K562 (cell line): ENCODE measurements at regions not wholly inside any gene's neighbourhood (a gene's known extent, or its start where the extent isn't known, plus 50 kb on each side); places are given as distances from the start of the nearest gene placed in this dataset.

Experiments
- ADNP ChIP-seq: fragments of 200-800 bp; sonication (Bioruptor generic); IDR thresholded peaks from 2 replicates; pipeline ENCODE4 v1.6.1; 2016; ENCODE audit warnings: missing genetic modification characterization, missing compliant biosample characterization
- BMI1 ChIP-seq: fragments of 150-350 bp; IDR thresholded peaks from 2 replicates; pipeline ENCODE4 v1.6.1; 2014; ENCODE audit warnings: low read length
- FOXP1 ChIP-seq: sonication (generic); formaldehyde crosslinking; IDR thresholded peaks from 2 replicates; pipeline ENCODE4 v1.8.0; 2022; ENCODE audit warnings: mild to moderate bottlenecking, missing genetic modification reagents
- HDAC6 ChIP-seq: IDR thresholded peaks from 2 replicates; pipeline ENCODE4 v1.6.1; 2012; ENCODE audit warnings: low read depth, mild to moderate bottlenecking, control low read depth, inconsistent platforms, low read length, moderate library complexity
- HNRNPK ChIP-seq: fragments of 200-400 bp; formaldehyde crosslinking; IDR thresholded peaks from one replicate; pipeline ENCODE4 v1.6.1; 2018; ENCODE audit warnings: mild to moderate bottlenecking, low read depth, low read length; ENCODE audit not compliant: poor library complexity, severe bottlenecking
- HNRNPLL ChIP-seq: fragments of 200-400 bp; formaldehyde crosslinking; IDR thresholded peaks from 2 replicates; pipeline ENCODE4 v1.6.1; 2017; ENCODE audit warnings: low read length, low read depth, mild to moderate bottlenecking; ENCODE audit not compliant: poor library complexity, severe bottlenecking
- MED1 ChIP-seq: sonication (generic); formaldehyde crosslinking; IDR thresholded peaks from 2 replicates; pipeline ENCODE4 v1.8.1; 2023; ENCODE audit warnings: missing genetic modification reagents, borderline replicate concordance
- NFYB ChIP-seq: IDR thresholded peaks from 2 replicates; pipeline ENCODE4 v1.6.1; 2011; ENCODE audit warnings: mild to moderate bottlenecking, moderate library complexity; ENCODE audit not compliant: insufficient read length; ENCODE audit errors: extremely low read depth
- NR2C1 ChIP-seq, 2 experiments: fragments of 450-650 bp; IDR thresholded peaks; 2 replicates each; pipeline ENCODE4 v1.6.1; 2017; ENCODE audit warnings: mild to moderate bottlenecking in 2 of 2, antibody characterized with exemption in 1 of 2, inconsistent platforms in 1 of 2, missing compliant biosample characterization in 1 of 2, missing genetic modification characterization in 1 of 2
- SIN3A ChIP-seq, 2 experiments: fragments of 150-350 bp in 1 of 2; IDR thresholded peaks; 2 replicates each; pipeline ENCODE4 v1.6.1; 2011 to 2016; ENCODE audit warnings: borderline replicate concordance in 2 of 2, low read depth in 2 of 2, low read length in 2 of 2, mild to moderate bottlenecking in 2 of 2, moderate library complexity in 2 of 2; ENCODE audit not compliant: control insufficient read depth in 1 of 2
- SMARCA5 ChIP-seq: fragments of 450-650 bp; IDR thresholded peaks from 2 replicates; pipeline ENCODE4 v1.6.1; 2016
- TBP ChIP-seq: optimal IDR thresholded peaks from 2 replicates; pipeline ENCODE3; 2011; ENCODE audit warnings: low read depth, low read length, improper control_type of control experiment
- WHSC1 ChIP-seq: IDR thresholded peaks from one replicate; pipeline ENCODE4 v1.6.1; 2012; ENCODE audit warnings: low read length, control low read depth, inconsistent platforms
- ZNF224 ChIP-seq: sonication (generic); formaldehyde crosslinking; IDR thresholded peaks from 2 replicates; pipeline ENCODE4 v1.8.0; 2022; ENCODE audit warnings: mild to moderate bottlenecking, missing genetic modification reagents
- ZNF347 ChIP-seq: fragments of 450-650 bp; formaldehyde crosslinking; IDR thresholded peaks from 2 replicates; pipeline ENCODE4 v1.4.0; 2020; ENCODE audit warnings: low read depth, mild to moderate bottlenecking, moderate library complexity
- TF ChIP-seq, protein P1 (sequence below), 2 experiments: IDR thresholded peaks; 2 replicates each; pipeline ENCODE4 v1.6.1; 2012; ENCODE audit warnings: improper control_type of control experiment in 2 of 2, low read depth in 2 of 2, low read length in 2 of 2, borderline replicate concordance in 1 of 2
- TF ChIP-seq, protein P2 (sequence below): fragments of 450-650 bp; IDR thresholded peaks from 2 replicates; pipeline ENCODE4 v1.6.1; 2016; ENCODE audit warnings: low read depth, mild to moderate bottlenecking, moderate library complexity
- TF ChIP-seq, protein P3 (sequence below): sonication (generic); formaldehyde crosslinking; IDR thresholded peaks from 2 replicates; pipeline ENCODE4 v1.8.0; 2023; ENCODE audit warnings: missing genetic modification reagents, mild to moderate bottlenecking, borderline replicate concordance

DNA sequence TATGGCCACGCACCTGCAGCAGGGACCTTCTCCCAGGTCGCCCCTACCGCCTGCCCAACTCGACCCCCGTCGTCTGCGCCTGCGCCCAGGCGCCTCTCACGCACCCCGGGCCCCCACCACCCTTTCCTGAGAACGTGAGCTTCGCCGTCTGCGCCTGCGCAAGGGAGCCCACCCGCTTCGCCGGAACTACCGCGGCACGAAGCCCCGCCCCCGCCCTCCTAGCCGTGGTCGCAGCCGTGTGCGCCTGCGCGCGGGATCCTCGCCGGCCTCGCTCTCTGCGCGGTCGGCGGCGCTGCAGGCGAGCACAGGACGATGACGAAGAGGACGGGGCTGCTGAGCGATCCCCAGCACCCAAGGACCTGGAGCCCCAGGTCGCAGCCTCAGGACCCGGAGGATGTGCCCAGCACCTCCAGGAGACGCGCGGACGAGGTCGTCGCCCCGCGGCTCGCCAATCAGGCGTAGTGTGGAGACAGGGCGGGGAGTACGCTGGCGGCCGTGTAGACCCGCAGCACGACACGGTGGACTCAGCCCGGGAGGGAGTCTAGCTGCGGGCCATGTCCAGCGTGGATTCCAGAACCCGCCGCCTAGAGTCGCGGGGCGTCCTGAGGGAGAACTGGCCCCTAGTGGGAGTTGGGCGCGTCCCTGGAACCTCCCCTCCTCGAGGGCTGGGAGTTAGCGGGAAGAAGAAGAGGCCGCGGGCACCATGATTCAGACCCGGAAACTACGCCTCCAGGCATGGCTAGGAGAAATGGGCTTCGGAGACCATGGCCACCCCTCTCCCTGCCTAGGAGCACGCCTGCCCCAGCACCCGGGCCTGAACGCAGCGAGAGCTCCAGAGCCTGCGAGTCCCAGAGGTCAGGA, 1120.8 kb upstream of the TMEM132C start (continued):
- TF ChIP-seq BMI1 (no peak), HNRNPK (no peak), NR2C1 (IDR thresholded peaks at IDR 0.05) (no peak), NR2C1 (tag; IDR thresholded peaks at IDR 0.05) (no peak), FOXP1 (CRISPR knock-in tag) (no peak), MED1 (CRISPR knock-in tag) (no peak), ADNP (no peak), ZNF347 (CRISPR knock-in tag) (no peak), WHSC1 (no peak), TBP (peak; percentile 77), SMARCA5 (no peak), NFYB (no peak), HDAC6 (no peak), ZNF224 (CRISPR knock-in tag) (no peak), SIN3A (IDR thresholded peaks at IDR 0.05; ENCODE audit: borderline replicate concordance in 2 of 2, control insufficient read depth in 1 of 2, low read depth in 2 of 2, low read length in 2 of 2) (no peak), HNRNPLL (no peak)
- TF ChIP-seq, protein P1, sequence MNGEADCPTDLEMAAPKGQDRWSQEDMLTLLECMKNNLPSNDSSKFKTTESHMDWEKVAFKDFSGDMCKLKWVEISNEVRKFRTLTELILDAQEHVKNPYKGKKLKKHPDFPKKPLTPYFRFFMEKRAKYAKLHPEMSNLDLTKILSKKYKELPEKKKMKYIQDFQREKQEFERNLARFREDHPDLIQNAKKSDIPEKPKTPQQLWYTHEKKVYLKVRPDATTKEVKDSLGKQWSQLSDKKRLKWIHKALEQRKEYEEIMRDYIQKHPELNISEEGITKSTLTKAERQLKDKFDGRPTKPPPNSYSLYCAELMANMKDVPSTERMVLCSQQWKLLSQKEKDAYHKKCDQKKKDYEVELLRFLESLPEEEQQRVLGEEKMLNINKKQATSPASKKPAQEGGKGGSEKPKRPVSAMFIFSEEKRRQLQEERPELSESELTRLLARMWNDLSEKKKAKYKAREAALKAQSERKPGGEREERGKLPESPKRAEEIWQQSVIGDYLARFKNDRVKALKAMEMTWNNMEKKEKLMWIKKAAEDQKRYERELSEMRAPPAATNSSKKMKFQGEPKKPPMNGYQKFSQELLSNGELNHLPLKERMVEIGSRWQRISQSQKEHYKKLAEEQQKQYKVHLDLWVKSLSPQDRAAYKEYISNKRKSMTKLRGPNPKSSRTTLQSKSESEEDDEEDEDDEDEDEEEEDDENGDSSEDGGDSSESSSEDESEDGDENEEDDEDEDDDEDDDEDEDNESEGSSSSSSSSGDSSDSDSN (IDR thresholded peaks at IDR 0.05; ENCODE audit: borderline replicate concordance in 1 of 2, low read depth in 2 of 2, low read length in 2 of 2), result 0 out of 4 replicates have a peak, but pooled peaks of 1 of the 2 experiments have one; percentile 42
- TF ChIP-seq, protein P2, sequence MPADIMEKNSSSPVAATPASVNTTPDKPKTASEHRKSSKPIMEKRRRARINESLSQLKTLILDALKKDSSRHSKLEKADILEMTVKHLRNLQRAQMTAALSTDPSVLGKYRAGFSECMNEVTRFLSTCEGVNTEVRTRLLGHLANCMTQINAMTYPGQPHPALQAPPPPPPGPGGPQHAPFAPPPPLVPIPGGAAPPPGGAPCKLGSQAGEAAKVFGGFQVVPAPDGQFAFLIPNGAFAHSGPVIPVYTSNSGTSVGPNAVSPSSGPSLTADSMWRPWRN, result no peak
- TF ChIP-seq, protein P3, sequence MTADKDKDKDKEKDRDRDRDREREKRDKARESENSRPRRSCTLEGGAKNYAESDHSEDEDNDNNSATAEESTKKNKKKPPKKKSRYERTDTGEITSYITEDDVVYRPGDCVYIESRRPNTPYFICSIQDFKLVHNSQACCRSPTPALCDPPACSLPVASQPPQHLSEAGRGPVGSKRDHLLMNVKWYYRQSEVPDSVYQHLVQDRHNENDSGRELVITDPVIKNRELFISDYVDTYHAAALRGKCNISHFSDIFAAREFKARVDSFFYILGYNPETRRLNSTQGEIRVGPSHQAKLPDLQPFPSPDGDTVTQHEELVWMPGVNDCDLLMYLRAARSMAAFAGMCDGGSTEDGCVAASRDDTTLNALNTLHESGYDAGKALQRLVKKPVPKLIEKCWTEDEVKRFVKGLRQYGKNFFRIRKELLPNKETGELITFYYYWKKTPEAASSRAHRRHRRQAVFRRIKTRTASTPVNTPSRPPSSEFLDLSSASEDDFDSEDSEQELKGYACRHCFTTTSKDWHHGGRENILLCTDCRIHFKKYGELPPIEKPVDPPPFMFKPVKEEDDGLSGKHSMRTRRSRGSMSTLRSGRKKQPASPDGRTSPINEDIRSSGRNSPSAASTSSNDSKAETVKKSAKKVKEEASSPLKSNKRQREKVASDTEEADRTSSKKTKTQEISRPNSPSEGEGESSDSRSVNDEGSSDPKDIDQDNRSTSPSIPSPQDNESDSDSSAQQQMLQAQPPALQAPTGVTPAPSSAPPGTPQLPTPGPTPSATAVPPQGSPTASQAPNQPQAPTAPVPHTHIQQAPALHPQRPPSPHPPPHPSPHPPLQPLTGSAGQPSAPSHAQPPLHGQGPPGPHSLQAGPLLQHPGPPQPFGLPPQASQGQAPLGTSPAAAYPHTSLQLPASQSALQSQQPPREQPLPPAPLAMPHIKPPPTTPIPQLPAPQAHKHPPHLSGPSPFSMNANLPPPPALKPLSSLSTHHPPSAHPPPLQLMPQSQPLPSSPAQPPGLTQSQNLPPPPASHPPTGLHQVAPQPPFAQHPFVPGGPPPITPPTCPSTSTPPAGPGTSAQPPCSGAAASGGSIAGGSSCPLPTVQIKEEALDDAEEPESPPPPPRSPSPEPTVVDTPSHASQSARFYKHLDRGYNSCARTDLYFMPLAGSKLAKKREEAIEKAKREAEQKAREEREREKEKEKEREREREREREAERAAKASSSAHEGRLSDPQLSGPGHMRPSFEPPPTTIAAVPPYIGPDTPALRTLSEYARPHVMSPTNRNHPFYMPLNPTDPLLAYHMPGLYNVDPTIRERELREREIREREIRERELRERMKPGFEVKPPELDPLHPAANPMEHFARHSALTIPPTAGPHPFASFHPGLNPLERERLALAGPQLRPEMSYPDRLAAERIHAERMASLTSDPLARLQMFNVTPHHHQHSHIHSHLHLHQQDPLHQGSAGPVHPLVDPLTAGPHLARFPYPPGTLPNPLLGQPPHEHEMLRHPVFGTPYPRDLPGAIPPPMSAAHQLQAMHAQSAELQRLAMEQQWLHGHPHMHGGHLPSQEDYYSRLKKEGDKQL, result no peak
